HG02678 (cell line): ENCODE measurements at regions not wholly inside any gene's neighbourhood (a gene's known extent, or its start where the extent isn't known, plus 50 kb on each side); places are given as distances from the start of the nearest gene placed in this dataset.

Experiments used
- ATAC-seq: cut with Tn5 transposase; IDR thresholded peaks from one replicate; pipeline ENCODE4 v1.9.1; 2021; ENCODE audit warnings: mild to moderate bottlenecking, moderate library complexity; ENCODE audit not compliant: unreplicated experiment

- ATAC-seq, result no peak
These were observed 227.0 kb upstream of the NCAM1 start for GRCh38 chr11:112734207-112734606.

DNA sequence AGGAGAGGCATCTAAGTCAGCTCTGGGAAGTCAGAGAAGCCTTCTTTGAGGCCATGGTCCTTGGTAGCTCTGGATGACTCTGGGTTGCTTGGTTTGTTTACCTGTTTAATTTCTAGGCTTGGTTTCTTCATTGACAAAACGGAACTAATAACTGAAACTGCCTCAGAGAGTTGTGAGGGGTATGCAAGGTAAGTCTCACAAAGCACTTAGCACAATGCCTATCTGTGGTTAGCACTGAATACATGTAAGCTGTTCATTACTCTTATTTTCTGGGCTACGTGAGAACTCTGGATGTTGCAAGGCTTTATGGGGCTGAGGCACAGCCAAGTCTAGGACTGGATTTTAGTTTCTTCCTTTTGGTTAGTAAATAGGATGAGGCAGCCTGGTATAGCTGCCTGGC, 225.8 kb upstream of the NCAM1 start:
- no peak for ATAC-seq

DNA sequence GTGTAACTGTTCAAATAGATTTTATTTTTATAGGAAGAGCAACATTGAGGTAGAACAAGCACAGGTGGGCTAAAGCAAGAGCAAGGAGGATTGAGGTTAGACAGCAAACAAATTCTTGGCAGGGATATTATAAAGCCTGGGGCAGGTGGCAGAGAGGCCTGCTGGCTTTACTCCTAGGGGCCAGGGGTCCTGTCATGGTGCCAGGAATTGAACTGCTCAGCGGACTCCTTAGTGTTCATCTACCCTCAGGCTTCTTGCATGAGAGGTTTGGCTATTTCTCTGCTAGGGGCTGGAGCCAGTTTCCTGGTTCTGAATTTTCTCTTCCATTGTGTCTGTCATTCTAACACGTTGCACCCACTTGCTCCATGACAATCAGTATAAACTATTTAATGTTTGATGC, 217.2 kb upstream of the NCAM1 start:
- no peak for ATAC-seq

- ATAC-seq, result no peak
These were observed 215.2 kb upstream of the NCAM1 start for GRCh38 chr11:112745973-112746372.

- no peak for ATAC-seq
These were observed 213.0 kb upstream of the NCAM1 start for GRCh38 chr11:112748252-112748651.

- ATAC-seq, result no peak
These were observed 212.3 kb upstream of the NCAM1 start for GRCh38 chr11:112748713-112749543.

GRCh38 chr11:112751329-112751728, 209.9 kb upstream of the NCAM1 start:
- ATAC-seq, result no peak

- no peak for ATAC-seq
These were observed 209.4 kb upstream of the NCAM1 start for GRCh38 chr11:112751772-112752171.

GRCh38 chr11:112752563-112752962, 208.7 kb upstream of the NCAM1 start:
- no peak for ATAC-seq

GRCh38 chr11:112753706-112754105, 207.5 kb upstream of the NCAM1 start:
- no peak for ATAC-seq

DNA sequence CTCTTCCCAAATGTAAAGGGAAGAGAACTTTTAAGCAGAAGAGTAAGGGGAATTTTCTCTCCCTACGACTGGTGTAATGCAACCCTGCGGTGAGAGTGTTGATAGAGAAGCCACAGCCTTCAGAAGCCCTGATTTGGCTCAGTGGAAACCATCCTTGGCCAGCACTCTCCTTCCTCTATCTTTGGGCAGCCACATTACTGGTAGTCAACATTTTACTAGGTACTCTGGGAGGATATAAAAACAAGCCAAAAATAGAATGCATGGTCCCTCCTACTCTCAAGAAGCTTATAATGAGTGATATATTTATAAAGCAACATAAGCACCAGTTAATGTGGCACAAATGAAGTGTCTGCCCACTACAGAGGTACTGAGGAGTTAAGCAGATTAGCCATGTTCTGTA, 201.8 kb upstream of the NCAM1 start:
- no peak for ATAC-seq

DNA sequence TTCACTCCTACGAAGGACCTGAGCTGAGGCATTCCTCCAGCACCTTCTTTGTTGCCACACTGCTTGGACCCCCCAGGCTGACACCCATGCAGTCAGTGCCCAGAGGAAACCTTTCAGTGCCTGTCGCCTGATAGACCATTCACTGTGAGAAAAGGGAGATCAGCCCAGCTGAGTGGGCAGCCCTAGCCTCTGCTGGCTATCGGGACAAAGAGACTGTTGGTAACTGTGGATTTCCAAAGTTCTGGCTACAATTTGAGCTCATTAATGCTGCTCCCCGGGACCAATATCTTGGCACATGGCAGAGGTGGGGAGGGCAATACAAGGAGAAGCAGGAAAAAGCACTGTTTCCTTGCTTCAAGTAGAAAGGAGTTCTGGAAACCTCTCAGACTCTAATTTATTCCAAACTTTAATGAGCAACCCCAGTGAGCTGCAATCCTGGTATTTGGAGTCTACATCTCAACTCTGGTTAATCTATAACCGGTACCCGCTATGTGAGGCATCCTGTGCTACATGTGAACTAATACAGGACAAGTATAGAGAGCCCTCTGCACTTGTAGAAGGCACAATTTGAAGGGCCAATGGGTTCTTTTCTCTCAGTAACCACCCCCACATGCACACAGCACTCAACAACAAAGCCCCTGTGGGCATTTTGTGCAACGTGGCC, 200.7 kb upstream of the NCAM1 start:
- ATAC-seq, result no peak

DNA sequence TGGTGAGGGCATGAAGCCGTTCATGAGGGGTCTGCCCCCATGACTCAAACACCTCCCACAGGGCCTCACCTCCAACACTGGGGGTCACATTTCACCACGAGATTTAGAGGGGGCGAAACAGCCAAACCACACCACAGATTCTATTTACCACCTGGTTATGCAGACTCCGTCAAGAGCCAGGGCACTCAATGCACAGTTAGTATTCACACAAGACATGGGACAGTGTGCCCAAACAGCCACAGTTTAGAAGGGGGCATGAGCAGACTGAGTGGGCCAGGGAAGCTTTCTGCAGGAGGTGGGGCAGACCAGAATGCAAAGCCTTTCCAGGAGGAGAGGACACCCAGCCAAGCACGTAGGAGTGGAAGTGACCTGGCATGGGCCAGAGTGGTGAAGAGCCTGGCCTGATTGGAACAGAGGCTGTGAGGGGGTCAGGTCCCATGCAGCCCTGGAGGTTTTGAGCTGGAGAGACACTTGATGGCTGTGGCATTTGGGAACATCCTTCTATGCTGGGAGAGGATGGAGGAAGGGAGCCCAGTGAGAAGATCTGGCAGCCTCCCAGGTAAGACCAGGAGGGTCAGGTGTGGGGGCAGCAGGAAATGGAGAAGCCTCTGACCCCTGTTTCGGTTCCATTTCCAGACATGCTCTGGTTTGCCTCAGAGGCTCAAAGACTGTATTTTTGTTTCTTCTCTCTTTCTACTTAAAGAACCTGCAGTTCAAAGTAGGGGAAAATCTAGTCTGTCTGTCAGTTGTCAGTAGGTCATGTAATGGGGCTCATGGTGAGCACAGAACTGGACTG, 199.1 kb upstream of the NCAM1 start:
- no peak for ATAC-seq

DNA sequence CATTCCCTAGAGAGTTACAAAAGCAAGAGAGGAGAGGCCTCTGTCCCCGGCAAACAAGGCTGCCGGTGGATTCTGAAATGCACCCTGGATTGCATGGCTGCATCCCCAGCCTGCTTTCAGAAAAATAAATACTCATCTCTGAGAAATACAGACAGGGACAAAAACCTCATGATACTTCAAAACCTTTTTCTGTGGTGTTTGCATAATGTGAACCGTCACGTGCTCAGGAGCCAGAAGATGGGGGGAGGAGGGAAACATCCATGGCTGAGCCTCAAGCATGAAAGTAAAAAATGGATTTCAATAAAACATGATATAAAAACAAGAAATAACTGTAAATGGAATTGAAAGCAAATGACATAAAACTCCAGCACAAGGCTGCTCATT, 198.5 kb upstream of the NCAM1 start:
- no peak for ATAC-seq

- ATAC-seq, result no peak
These were observed 195.9 kb upstream of the NCAM1 start for GRCh38 chr11:112765337-112765736.

DNA sequence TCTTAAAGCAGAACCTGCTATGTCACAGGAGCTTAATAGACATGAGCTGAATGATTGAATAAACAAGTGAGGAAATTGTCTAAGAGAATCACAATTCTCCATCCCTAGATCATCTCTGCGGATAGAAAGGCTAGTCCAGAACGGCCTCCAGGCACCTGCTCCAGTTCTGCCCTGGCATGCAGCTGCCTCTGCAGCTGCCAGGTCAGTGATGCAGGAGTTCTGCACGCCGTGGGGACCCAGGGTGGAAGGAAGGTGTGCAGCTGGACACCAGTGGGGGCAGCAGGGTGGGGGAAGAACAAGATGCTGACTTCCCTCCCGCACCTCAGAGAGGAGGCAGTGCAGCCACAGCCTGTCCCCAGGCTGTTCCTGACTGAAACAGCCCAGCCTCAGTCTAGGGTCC, 192.1 kb upstream of the NCAM1 start:
- ATAC-seq, result no peak

GRCh38 chr11:112769584-112769983, 191.6 kb upstream of the NCAM1 start:
- ATAC-seq, result no peak

GRCh38 chr11:112770033-112770432, 191.2 kb upstream of the NCAM1 start:
- no peak for ATAC-seq

GRCh38 chr11:112770487-112770886, 190.7 kb upstream of the NCAM1 start:
- ATAC-seq, result no peak

DNA sequence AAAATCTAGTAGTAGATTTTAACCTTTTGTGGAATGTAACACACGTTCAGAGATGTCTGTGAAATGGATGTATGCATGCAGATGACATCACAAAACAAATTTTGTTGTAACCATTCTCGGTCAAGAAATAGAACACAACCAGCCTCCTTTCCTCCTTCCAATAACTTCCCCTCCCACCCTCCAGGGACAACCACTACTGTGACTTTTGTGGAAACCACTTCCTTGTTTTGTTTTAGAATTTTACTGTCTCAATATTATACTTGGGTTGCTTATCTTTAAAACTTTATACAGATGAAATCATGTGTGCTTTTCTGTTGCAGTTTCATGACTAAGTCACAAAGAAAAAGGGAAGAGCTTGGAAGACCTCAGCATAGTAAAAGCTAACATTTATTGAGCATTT, 189.4 kb upstream of the NCAM1 start:
- no peak for ATAC-seq

DNA sequence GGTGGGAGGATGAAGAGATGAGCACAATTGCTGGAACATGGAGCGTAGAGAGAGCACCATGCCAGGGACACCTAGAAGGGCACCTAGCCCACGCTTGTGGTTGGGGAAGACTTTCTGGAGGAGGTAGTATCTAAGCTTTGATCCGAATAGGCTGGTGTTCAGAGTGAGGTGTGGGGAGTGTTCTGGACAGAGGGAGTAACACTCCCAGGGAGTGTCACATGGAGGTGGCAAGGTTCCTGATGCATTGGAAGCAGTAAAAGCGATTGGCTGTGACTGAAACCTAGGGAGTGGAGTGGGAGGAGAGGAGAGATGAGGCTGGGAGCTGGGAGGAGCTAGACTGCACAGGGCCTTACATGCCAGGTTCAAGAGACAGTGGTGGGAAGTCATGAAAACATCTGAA, 188.0 kb upstream of the NCAM1 start:
- ATAC-seq, result no peak

GRCh38 chr11:112776834-112777233, 184.4 kb upstream of the NCAM1 start:
- ATAC-seq, result no peak
